Hindlimb muscle (tissue), 1 donor: ENCODE measurements at regions not wholly inside any gene's neighbourhood (a gene's known extent, or its start where the extent isn't known, plus 50 kb on each side); places are given as distances from the start of the nearest gene placed in this dataset.

Experiments used
- DNase-seq: peaks from one replicate; pipeline ENCODE4 v3.0.0-alpha.2; 2013

DNA sequence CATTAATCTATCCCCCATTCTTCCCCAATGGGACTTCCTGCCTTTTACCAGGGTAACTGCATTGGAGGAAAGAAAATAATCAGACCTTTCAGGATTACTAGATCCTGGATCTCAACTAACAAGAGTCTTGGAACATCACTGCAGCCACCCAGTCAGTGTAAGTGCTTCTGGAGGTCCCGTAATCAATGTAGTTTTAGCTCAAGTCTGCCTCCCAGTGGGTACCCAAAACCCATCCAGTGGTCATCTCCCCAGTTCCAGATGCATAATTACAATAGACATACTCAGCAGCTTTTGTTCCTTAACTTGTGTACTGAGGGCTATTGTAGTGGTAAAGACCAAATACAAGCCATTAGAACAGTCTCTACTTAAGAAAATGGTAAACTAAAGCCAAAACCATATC is 319.1 kb downstream of the GPATCH2 start:
- no peak for DNase-seq

DNA sequence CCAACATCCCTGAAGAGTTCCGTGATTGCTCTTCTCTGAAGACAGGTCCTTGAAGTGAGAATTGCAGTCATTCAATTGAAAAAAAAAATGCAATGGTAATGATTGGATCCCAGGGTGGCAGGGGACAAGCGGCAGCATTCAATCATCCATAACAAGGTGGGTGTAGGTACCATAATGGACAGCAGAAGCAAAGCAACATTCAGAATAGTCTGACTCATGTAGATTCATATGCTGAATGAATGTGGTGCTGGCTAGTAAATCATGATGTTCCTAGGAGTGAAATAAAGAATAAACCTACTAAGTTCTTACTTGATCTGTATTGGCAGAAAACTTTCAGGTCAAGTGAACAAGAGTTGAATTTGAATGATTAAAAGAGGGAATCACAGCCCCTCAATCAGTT is 319.6 kb downstream of the GPATCH2 start:
- DNase-seq: no peak

DNA sequence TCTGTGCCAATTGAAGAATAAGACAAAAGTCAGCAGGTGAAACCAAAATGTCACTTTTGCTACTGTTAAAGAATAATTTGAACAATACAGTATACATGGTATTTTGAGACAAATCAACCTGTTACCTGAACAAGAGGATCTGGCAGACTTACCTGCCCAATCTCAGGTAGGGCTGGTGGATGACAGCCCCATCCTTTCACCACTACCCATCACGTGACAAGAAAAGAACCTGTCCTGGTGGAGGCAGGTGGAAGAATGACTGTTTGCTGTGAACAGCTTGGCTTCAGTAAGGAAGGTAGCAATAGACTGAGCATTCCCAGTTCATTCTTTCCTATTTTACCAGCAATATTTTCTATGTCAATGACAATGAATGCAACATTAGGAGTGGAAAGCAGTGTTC is 349.6 kb downstream of the GPATCH2 start:
- DNase-seq: no peak

DNA sequence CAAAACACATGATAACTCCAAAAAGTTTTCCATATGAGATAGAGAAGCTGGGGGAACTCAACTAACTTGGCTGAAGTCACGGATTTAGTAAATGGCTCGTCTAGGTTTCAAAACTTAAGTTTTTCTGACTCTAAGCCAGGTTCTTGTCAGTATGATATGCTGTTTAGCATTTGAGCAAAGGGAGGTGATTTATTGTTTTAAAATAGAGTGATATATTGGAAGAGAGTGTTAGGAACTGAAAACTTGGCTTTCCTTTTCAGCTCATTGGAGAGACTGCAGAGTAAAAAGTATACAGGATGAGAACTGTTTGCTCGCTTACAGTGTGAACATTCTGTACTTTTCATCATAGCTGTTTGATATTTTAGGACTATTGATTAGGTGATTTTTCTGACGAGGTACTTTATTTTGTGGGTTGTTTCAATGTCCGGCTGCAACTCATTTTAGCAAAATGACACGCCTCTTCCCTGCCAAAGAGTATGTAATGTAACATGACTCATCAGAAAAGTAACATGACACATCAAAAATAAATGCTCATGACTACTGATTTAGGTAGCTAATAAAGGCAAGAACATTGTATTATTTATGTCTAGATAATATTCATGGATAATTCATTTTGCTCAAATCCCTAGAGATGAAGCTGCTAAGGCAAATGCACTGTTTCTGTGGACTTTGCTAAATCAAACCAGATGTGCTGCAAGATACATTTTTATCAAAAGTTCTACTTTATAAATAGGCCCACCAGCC is 355.1 kb downstream of the GPATCH2 start:
- no peak for DNase-seq

DNA sequence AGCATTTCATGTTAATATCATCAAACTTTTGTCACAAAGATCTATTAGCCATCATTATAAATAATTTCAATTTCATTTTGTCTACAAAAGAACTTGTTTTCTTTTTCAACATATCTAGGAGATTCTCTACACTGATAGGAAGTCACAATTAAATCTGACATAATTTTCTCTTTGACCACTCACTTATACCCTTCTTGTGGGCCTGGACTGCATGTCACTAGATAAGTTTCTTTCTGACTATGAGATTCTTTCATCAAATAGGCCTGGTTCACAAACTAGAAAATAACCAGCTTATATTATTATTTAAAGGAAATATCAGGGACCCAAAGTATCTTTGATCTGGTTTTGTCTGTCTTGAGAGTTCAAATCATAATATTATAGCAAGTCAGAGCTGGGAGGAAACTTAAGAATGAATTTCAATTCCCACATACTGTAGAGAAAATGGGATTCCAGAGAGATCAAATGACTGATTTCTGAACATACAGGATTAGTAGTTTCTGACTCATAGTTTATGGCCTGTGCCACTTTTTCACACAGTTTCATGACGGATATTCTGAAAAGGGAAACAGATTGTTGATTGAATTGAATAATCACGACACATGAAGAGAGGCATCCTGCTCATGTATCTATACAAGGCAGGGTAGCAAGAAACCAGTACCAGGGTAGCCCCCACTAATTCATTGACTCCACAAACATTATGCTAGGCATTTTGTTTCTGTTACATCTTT is 355.8 kb downstream of the GPATCH2 start:
- no peak for DNase-seq

DNA sequence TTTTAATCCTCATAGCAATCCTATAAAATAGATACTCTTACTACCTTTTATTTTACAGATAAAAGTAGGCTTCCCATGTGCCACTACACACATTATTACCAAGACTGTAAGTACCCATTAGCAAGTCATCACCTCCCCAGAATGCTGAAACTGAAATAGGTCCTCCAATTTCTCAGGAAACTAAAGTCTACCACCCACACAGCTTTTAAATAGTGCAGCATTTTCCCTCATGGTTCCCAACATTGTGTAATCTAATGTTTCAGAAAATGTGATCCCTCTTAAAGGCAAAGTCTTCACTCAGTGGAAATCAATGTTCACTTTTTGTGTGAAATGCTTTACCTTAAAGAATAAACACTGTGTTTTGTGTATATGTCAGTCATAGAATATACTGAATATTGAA is 356.5 kb downstream of the GPATCH2 start:
- no peak for DNase-seq

DNA sequence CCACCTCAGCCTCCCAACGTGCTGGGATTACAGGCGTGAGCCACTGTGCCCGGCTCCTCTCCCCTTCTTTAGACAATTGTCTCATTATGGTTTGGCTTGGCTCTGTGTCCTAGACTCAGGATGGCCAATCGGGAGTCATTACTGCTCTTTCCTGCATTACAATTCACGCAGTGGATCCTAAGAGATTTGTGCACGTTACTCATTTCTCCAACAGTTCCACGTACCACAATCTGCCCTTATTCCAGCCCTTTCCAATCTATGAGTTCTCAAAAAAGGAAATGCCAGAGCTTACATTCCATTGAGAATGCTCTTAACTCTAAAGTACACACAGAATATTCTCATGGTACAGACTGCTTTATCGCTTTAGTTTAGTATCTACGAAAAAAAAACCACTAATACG is 357.0 kb downstream of the GPATCH2 start:
- DNase-seq: no peak

DNA sequence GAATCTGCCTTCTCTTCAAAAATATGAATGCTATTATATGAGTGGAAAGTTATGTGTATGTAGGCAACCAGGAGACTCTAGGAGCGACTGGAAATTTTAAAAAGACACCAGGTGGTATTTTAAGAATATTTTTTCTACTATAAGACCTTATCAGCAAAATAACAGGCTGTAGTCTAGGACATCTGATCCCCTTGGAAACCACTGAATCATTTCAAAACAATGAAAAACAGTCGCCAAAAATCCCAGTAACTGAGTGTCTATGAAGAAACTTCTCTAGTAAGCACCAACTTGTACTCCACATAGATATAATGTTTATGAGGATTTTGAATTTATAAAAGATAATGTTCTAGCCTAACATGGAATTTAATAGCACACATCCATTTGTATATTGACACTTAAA is 358.5 kb downstream of the GPATCH2 start:
- DNase-seq: no peak

DNA sequence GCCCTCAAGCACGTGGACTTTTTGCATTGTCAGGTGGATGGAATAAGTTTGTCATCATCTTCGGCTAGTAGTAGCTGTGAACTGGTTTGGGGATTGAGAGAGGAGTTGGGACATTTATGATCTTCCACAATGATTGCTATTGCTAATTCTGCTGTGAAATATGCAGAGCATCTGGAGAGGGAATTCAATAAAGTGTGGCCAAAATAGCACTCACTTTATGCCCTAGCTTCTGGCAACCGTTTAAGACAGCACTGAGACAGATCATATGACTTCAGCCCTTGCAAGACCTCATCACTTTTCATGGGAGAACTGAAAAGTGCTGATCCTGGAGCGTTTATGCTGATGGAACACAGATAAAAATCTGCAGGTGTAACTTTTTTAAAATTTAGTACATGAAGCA is 360.8 kb downstream of the GPATCH2 start:
- no peak for DNase-seq

DNA sequence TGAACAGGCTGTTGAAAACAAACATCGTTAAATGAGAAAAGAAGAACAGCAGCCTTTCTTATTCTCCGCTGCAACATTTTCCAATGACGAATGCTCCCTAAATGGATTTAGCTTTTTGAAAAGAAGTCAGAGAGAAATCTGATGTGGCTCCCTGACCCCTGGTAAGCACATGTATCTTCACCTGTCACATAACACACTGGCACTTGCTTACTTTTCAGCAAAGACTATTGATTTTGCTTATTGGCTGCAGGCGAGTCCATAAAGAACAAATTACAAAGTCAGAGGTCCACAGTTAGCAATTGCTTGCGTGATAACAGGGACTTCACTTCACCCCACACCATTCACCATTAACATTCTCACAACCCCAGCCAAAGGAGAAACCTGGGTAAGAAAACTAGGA is 362.8 kb downstream of the GPATCH2 start:
- DNase-seq: no peak

DNA sequence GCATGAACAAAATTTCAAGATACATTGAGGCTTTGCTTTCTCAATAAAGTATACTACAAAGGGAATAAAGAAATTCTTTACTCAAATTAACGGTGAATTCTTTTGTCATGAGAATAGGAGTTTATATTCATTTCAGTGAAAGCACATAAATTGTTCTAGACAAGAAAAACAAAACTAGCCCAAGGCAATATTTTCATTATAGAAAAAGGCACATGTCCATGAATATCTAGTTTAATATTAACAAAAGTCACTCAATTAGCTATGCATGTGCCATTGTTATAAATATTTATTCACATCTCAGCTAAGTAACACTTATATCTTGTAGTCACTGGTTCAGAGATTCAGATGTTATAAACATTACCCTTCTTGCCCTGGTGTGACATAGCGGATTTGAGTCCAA is 369.3 kb downstream of the GPATCH2 start:
- no peak for DNase-seq

DNA sequence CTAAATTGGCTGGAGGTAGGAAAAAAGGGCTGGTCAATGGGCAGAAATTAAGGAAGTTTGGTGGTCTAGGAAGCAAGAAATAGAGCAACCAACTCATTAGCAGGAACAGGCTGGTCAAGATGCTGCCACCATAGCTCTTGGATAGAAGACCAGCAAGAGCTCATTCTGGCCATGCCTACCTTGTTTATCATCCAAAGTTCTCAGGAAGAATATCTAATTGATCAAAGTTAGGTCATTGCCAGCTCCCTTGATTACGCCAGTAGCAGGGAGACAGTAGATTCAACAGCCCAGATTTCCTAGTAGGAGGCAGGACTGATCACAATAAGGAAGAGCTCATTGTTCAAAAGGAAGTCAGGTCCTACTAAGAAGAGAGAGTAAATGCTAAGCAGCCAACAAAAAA is 370.2 kb downstream of the GPATCH2 start:
- no peak for DNase-seq

DNA sequence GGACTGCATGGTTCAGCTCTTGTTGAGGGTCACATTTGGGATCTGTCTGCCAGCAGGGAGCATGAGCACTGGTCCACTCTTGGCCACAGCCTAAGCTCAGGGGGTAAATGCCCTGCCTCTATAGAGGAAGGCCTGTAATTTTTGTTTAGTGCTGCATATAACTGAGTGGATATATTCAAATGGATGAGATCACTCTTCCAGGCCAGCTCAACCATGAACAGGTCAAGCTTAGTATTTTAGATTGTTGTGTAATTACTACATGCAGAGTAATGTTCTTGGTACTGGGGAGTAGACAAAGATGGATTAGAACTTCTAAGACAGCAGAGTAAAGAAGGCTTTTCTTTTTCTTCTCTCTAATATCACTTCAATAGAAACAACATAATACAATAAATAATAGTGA is 376.9 kb downstream of the GPATCH2 start:
- DNase-seq: no peak

DNA sequence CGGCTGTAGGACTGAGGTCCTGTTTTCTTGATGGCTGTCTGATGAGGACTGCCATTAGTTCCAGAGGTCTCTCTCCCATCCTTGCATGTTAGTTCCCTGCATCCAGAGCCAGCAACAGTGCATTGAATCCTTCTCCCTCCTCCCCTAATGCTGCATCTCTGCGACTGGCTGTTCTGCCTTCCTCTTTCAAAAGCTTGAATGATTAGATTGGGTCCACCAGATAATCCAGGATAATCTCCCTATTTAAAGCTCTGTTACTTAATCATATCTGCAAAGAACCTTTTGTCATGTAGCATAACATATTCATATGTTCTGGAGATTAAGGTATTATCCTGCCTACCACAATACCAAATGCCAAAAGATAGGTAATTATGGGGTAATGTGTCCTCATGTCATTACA is 377.5 kb downstream of the GPATCH2 start:
- DNase-seq: no peak

DNA sequence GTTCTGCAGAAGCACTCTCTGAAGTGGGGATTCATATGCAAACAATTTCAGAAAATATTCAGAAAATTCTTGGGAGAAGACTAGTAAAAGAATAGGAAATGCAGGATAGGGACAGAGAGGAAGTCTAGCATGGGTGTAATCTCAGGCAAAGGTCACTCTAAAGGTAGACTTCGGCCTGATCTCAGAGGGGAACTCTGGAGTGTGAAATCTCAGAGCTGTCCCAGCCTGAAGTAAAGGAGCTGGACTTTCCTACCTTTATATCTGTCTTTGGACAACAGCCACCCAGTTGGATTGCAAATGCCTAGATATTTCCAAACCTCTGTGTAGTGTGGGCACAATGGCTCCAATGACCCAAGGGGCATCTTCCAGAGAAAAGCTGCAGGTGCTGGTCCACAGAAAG is 379.8 kb downstream of the GPATCH2 start:
- no peak for DNase-seq

DNA sequence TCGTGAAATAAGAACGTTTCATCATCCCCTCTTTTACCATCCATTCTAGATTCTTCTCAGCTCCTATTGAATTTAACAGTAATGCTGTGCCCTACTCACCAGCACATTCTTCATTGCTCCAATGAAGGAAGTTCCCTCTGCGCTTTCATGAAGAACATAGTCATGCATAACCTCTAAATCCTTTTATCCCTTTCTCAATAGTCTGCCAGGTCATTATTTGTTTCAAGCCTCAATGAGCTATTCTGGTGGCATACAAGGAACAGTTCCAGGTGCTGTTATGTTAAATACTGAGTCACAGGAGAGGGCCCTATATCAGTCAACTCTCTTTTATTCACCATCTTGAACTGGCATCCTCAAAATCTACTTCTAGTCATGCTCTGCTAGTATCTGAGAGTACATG is 381.0 kb downstream of the GPATCH2 start:
- no peak for DNase-seq

DNA sequence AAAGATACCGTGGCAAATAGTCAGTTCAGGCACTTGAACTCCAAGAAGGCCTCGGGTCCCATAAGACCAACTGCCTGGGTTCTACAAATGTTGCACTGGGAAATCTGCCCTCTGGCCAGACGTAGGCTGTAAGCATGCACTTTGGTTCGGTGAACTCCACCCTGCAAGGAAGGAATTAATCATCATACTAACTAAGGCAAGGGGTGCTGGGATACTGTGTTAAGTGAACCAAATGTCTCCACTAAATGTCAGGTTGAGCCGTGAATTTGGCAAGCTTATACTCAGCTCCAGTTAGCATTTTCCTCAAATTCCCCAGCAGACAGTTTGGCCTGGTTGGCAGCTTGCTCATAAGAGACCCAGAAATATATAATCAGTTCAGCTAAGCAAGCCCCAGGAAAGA is 385.9 kb downstream of the GPATCH2 start:
- no peak for DNase-seq

DNA sequence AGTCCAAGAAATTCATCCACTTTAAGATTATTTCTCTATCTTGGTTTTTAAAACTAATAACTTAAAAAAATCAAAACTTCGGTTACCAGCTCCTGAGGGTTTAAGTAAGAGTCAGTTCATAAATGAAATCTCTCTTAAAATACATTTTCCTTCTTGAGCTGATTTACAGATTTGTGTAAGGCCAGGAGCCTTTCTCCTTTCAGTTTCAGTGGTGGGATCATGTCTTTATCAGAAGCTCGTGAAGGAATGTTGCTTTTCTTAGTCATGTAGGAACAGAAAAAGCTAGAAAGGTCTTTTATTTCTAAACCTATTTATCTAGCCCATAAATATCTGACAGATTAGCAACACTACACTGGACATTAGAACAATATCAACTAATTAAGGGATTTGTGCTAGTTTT is 390.2 kb downstream of the GPATCH2 start:
- DNase-seq: no peak

DNA sequence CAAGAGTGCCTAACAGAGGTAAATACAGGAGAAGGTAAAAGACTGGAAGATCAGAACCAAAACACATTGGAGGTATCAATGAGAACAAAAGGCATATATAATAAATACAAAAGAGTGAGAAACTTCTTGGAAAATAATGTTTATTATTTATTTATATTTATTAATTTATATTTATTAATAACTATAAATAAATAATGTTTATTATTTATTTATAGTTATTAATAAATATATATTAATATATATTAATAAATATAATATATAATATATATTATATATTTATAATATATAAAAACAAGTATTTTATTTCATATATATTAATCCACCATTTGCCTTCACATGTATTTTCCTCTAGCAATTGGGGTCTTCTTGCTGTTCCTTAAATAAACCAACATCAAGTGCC is 391.9 kb downstream of the GPATCH2 start:
- no peak for DNase-seq

DNA sequence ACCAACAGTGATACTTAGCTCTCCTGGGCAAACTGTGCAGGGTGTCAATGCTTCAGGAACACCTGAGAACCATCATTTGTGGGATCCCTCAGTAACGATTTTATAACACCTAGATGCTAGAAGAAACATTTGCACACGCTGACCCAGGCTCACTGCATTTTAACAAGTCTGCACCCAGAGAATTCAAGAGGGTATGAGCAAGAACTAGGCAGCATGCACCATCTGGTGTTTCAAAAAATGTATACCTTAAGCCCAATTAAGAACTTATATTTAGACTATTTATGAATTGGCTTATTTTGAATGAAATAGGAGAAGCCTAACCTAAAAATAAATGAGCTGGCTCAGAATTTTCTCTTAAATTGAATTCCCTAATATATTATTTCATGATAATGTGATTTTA is 400.5 kb downstream of the GPATCH2 start:
- no peak for DNase-seq

DNA sequence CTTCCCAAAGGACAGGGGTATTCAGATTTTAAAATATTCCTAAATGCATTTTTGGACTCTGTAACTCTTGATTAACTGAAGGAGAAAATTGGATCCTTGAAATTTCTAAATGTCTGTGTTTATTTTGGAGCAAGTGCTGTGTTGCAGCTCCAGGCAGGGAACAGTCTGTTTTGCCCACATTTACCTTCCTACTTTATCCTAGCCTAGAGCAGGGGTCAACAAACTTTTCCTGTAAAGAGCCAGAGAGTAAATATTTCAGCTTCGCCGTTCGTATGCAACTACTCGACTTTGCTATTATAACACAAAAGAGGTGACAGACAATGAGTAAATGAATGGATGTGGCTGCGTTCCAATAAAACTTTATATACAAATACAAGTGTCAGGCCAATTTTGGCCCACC is 402.2 kb downstream of the GPATCH2 start:
- DNase-seq: no peak

DNA sequence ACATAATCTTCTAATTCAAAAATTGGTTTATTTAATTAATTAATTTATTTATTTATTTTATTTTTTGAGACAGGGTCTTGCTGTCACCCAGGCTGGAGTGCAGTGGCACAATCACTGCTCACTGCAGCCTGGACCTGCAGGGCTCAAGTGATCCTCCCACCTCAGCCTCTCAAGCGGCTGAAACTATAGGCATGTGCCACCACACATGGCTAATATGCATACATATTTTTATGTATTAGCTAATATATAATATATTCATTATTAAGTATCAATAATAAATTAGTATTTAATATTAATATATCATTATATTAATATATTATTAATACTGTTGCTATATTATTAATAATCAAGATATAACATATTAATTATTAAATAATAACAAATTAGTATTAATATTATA is 406.7 kb downstream of the GPATCH2 start:
- DNase-seq: no peak

DNA sequence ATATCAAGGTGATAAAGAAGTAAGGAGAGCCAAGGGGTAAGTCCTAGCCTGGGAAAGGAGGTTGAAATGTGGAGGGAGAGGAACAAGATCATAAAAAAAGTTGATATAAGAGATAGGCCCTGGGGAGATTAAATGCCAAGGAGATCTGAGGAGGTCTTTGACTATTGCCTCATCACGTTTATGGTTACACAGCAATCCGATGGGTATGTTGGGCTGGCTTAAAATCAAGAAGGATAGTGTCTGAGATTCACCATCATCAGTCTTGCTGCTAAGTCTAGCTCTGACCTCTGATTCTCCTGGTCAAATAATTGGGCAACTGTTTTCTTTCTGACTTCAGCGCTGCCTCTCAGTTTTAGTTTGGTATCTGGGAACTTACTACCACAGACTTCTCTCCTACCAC is 416.3 kb downstream of the GPATCH2 start:
- no peak for DNase-seq

DNA sequence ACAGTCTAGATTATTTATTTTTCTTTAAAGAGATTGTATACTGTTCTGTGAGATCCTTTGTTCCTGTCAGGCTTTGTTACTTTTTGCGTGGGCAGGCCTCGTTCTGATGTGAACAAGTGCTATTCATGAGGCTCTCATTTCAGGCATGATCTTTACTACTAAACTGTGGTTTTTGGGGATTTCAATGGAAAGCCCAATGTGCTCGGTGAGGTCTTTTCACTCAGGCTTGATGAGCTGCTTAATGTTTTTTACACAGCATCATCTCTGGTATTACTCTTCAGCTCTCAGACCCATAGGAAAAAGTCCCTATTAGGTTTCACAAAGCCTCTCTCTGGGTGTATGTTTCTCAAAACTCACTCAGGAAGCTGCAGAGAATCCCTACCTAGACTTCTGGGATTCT is 419.4 kb downstream of the GPATCH2 start:
- no peak for DNase-seq

DNA sequence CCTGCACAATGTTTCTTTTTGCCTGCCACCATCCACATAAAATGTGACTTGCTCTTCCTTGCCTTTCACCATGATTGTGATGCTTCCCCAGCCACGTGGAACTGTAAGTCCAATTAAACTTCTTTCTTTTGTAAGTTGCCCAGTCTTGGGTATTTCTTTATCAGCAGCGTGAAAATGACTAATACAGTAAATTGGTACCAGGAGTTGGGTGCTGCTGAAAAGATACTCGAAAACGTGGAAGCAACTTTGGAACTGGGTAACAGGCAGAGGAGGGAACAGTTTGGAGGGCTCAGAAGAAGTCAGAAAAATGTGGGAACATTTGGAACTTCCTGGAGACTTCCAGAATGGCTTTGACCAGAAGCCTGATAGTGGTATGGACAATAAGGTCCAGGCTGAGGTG is 425.3 kb downstream of the GPATCH2 start:
- no peak for DNase-seq
